ENCODE measurements at regions not wholly inside any gene's neighbourhood (a gene's known extent, or its start where the extent isn't known, plus 50 kb on each side); places are given as distances from the start of the nearest gene placed in this dataset.

DNA sequence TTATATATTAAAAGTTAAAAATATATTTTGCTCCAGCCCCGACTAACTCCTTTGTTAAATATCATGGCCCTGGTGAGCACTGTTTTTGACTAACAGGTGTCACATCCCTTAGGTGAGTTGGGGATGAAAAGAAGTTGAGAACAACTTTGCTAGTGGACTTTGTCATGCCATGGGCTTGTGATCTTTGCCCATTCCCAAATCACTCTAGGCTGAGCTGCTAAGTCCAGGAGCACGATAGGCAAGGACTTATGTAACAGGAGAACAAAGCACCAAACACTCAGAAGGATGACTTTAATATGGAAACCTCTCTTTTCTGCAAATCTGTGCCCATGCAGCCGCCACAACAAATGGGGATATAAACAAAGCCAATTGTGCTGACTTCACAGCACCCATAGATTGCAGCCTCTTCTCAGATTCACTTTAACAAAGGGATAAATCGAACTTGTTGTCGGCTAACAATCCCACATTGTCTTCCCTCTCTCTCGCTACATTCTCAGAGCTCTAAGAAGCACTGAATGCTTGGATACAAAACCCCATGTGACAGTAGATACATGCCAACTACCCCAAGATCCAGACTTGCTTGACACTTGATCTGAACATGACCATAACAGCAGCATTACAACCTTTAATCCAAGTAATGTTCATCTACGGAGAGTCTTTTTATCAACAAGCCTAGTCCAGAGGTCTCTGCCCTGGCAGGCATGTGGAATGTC lies 86.8 kb upstream of the CD180 start:
- TF ChIP-seq, protein P1, sequence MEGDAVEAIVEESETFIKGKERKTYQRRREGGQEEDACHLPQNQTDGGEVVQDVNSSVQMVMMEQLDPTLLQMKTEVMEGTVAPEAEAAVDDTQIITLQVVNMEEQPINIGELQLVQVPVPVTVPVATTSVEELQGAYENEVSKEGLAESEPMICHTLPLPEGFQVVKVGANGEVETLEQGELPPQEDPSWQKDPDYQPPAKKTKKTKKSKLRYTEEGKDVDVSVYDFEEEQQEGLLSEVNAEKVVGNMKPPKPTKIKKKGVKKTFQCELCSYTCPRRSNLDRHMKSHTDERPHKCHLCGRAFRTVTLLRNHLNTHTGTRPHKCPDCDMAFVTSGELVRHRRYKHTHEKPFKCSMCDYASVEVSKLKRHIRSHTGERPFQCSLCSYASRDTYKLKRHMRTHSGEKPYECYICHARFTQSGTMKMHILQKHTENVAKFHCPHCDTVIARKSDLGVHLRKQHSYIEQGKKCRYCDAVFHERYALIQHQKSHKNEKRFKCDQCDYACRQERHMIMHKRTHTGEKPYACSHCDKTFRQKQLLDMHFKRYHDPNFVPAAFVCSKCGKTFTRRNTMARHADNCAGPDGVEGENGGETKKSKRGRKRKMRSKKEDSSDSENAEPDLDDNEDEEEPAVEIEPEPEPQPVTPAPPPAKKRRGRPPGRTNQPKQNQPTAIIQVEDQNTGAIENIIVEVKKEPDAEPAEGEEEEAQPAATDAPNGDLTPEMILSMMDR (IDR thresholded peaks at IDR 0.05; ENCODE audit: poor library complexity): no peak
- no peak for TF ChIP-seq EZH2 (IDR thresholded peaks at IDR 0.05; ENCODE audit: borderline replicate concordance)

Data from hepatocyte (in vitro differentiated cells).